ENCODE measurements at regions not wholly inside any gene's neighbourhood (a gene's known extent, or its start where the extent isn't known, plus 50 kb on each side); places are given as distances from the start of the nearest gene placed in this dataset.

DNA sequence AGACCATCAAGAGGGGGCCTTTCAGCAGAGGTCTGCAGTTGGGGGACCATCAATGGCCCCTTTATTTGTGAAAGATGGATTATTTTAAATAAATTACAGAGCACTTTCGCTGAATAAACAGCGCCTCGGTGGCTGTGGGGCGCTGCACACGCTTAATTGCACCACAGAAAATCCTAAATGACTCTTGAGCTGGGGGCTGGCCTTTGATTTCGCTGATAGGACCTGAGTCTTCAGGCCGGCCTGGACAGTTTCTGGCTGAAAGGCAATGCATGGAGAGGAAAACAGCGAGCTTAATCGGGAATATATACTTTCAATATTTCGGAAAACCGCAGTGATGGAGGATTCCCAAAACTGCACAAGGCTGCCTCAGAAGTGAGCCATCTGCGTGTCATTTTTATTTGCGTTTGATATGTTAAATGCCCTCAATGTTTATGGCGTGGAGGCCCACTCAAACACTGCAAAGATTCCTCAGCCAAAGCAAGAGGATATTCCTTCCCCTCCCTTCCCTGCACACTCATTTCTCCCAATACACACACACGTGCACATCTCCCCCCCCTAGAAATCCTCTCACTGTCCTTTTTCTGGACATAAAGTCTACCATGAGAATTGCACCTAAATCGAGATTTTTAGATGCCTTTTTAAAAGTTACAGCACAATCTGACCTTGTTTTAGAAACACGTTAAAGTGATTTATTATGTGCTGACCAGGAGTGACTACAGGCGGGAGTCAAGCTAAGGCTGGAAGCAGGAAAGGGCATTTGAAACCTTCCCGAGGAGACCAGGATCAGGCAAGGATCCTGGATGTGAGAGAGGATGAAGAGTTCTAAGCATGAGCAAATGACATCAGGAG lies 340.7 kb downstream of the RAB28 start:
- TF ChIP-seq, protein P1, sequence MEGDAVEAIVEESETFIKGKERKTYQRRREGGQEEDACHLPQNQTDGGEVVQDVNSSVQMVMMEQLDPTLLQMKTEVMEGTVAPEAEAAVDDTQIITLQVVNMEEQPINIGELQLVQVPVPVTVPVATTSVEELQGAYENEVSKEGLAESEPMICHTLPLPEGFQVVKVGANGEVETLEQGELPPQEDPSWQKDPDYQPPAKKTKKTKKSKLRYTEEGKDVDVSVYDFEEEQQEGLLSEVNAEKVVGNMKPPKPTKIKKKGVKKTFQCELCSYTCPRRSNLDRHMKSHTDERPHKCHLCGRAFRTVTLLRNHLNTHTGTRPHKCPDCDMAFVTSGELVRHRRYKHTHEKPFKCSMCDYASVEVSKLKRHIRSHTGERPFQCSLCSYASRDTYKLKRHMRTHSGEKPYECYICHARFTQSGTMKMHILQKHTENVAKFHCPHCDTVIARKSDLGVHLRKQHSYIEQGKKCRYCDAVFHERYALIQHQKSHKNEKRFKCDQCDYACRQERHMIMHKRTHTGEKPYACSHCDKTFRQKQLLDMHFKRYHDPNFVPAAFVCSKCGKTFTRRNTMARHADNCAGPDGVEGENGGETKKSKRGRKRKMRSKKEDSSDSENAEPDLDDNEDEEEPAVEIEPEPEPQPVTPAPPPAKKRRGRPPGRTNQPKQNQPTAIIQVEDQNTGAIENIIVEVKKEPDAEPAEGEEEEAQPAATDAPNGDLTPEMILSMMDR (IDR thresholded peaks at IDR 0.05 in 8 of 11, conservative IDR thresholded peaks at IDR 0.05 in 3 of 11) = no peak
- no peak for TF ChIP-seq POLR2A (IDR thresholded peaks at IDR 0.05)
- TF ChIP-seq POLR2AphosphoS5 (IDR thresholded peaks at IDR 0.05) = no peak
